Testis (tissue), 2 donors: ENCODE measurements at regions not wholly inside any gene's neighbourhood (a gene's known extent, or its start where the extent isn't known, plus 50 kb on each side); places are given as distances from the start of the nearest gene placed in this dataset.

ENCODE experiments used
- DNase-seq: peaks from one replicate; pipeline ENCODE4 v3.0.0-alpha.2; 2019
- H3K27ac ChIP-seq, 2 donors: fragments of 200-600 bp; sonication (generic); one replicate each; pipeline ENCODE4 v1.5.1; 2019
- H3K27me3 ChIP-seq: fragments of 200-600 bp; sonication (generic); one replicate; pipeline ENCODE4 v1.5.1; 2019
- H3K36me3 ChIP-seq: fragments of 200-600 bp; sonication (generic); one replicate; pipeline ENCODE4 v1.5.1; 2017; ENCODE audit warnings: low read depth; ENCODE audit errors: missing control alignments
- H3K4me1 ChIP-seq: fragments of 200-600 bp; sonication (generic); one replicate; pipeline ENCODE4 v1.5.1; 2019
- H3K4me3 ChIP-seq, 2 donors: fragments of 200-600 bp; sonication (generic); one replicate each; pipeline ENCODE4 v1.5.1; 2017 to 2019
- H3K9me3 ChIP-seq: fragments of 200-600 bp; sonication (generic); one replicate; pipeline ENCODE4 v1.5.1; 2017
- POLR2A ChIP-seq: fragments of 450-650 bp; IDR thresholded peaks from one replicate; pipeline ENCODE4 v1.6.1; 2017; ENCODE audit warnings: antibody characterized with exemption, mild to moderate bottlenecking, moderate library complexity
- WGBS, 2 donors: methylation state at CpG; one replicate each; pipeline ENCODE4 v1.1.5; 2018; 5-methylcytosine and 5-hydroxymethylcytosine counted together
- intact Hi-C: fragments of 100-400 bp; cut with DNase I; formaldehyde crosslinking; loops from one replicate; pipeline ENCODE4 v1.15.1; 2023; ENCODE audit warnings: low total_unique reads
- TF ChIP-seq, protein P1 (sequence below), 3 experiments: fragments of 450-650 bp in 2 of 3; fragments of 200-600 bp in 1 of 3; sonication (generic) in 1 of 3; IDR thresholded peaks; one replicate each; pipeline ENCODE4 v1.5.1; 2016 to 2019; ENCODE audit warnings: antibody characterized with exemption in 3 of 3, mild to moderate bottlenecking in 2 of 3, moderate library complexity in 1 of 3

DNA sequence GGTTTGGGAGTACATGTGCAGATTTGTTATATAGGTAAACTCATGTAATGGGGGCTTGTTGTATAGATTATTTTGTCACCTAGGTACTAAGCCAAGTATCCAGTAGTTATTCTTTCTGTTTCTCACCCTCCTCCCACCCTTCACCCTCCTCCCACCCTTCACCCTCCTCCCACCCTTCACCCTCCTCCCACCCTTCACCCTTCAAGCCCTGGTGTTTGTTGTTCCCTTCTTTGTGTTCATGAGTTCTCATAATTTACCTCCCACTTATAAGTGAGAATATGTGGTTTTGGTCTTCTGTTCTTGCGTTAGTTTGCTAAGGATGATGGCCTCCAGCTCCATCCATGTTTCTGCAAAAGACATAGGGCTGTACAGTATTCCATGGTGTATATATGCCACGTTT is 58.7 kb upstream of the OR10AD1 start:
- 70 to 76% methylated on average over 2 of the region's 2 CpGs for WGBS, 2 donors
- no peak overlapping the region for H3K4me3 ChIP-seq
- no peak overlapping the region for H3K27ac ChIP-seq
- TF ChIP-seq POLR2A = no peak
- TF ChIP-seq, protein P1, sequence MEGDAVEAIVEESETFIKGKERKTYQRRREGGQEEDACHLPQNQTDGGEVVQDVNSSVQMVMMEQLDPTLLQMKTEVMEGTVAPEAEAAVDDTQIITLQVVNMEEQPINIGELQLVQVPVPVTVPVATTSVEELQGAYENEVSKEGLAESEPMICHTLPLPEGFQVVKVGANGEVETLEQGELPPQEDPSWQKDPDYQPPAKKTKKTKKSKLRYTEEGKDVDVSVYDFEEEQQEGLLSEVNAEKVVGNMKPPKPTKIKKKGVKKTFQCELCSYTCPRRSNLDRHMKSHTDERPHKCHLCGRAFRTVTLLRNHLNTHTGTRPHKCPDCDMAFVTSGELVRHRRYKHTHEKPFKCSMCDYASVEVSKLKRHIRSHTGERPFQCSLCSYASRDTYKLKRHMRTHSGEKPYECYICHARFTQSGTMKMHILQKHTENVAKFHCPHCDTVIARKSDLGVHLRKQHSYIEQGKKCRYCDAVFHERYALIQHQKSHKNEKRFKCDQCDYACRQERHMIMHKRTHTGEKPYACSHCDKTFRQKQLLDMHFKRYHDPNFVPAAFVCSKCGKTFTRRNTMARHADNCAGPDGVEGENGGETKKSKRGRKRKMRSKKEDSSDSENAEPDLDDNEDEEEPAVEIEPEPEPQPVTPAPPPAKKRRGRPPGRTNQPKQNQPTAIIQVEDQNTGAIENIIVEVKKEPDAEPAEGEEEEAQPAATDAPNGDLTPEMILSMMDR (IDR thresholded peaks at IDR 0.05) = no peak
- no peaks in the 10 kb centered on the region for H3K36me3 ChIP-seq
- DNase-seq = no peak
- H3K27me3 ChIP-seq = no peaks in the 10 kb centered on the region
- H3K4me1 ChIP-seq = no peaks in the 10 kb centered on the region
- H3K9me3 ChIP-seq = no peaks in the 10 kb centered on the region
- intact Hi-C loops = no loop called here
